ENCODE measurements at regions not wholly inside any gene's neighbourhood (a gene's known extent, or its start where the extent isn't known, plus 50 kb on each side); places are given as distances from the start of the nearest gene placed in this dataset.

- peaks cover 0 to 4% of the 10 kb centered on the region in 2 experiments; a peak in 1 of 4 replicates for H3K36me3 ChIP-seq (ENCODE audit: control insufficient read depth in 1 of 2, insufficient read depth in 2 of 2, low read length in 2 of 2)
- H3K27ac ChIP-seq (ENCODE audit: low read depth, low read length) = peak overlapping the region; percentile 28; the same call in 1 of the 2 replicates
- H3K4me2 ChIP-seq (ENCODE audit: low read length) = no peak overlapping the region
- no peaks in the 10 kb centered on the region; a peak in 1 of 4 replicates for H3K9me3 ChIP-seq (ENCODE audit: control insufficient read depth in 1 of 2, insufficient read depth in 1 of 2, low read depth in 1 of 2, low read length in 2 of 2)
- H3K9me2 ChIP-seq (ENCODE audit: insufficient read depth) = no peaks in the 10 kb centered on the region
- no peaks in the 10 kb centered on the region for H3K27me3 ChIP-seq (ENCODE audit: insufficient read depth, low read length)
- intact Hi-C loops (cut with micrococcal nuclease) = loop anchor here (5.0 kb wide), 1 partner anchor 161 kb away; no protein-coding TSS in a partner anchor
- BruUV-seq (replicated peaks) = no TSS peak
- TF ChIP-seq EZH2 (IDR thresholded peaks at IDR 0.05) (no peak), CBX3 (IDR thresholded peaks at IDR 0.05; ENCODE audit: low read depth) (no peak), YY1 (IDR thresholded peaks at IDR 0.05; ENCODE audit: extremely low read depth, insufficient replicate concordance, low read depth, low read length) (no peak), POLR2AphosphoS5 (IDR thresholded peaks at IDR 0.05; ENCODE audit: low read depth, low read length) (no peak; the same call in 1 of the 2 replicates), SP1 (IDR thresholded peaks at IDR 0.05; ENCODE audit: low read depth) (no peak), ZBTB33 (IDR thresholded peaks at IDR 0.05; ENCODE audit: extremely low read depth, insufficient replicate concordance, low read length) (no peak), SIN3A (IDR thresholded peaks at IDR 0.05; ENCODE audit: low read depth) (no peak), CEBPB (IDR thresholded peaks at IDR 0.05; ENCODE audit: low read depth) (no peak), SRF (IDR thresholded peaks at IDR 0.05; ENCODE audit: low read depth) (no peak), ZNF274 (IDR thresholded peaks at IDR 0.05; ENCODE audit: low read depth, low read length) (no peak), JUND (IDR thresholded peaks at IDR 0.05) (no peak), ELF1 (IDR thresholded peaks at IDR 0.05; ENCODE audit: borderline replicate concordance, low read depth) (no peak), RAD21 (IDR thresholded peaks at IDR 0.05; ENCODE audit: low read depth) (no peak), FOSL1 (IDR thresholded peaks at IDR 0.05; ENCODE audit: low read depth) (no peak), ATF3 (IDR thresholded peaks at IDR 0.05) (no peak), ZFX (IDR thresholded peaks at IDR 0.05) (no peak), POLR2A (IDR thresholded peaks at IDR 0.05; ENCODE audit: borderline replicate concordance, extremely low read depth, insufficient read depth, insufficient read length) (no peak), MAX (IDR thresholded peaks at IDR 0.05) (no peak), EZH2phosphoT487 (IDR thresholded peaks at IDR 0.05; ENCODE audit: borderline replicate concordance) (no peak), REST (IDR thresholded peaks at IDR 0.05; ENCODE audit: low read depth) (no peak)
- no peak overlapping the region for H3K4me3 ChIP-seq (replicated peaks in 1 of 2; ENCODE audit: low read depth in 1 of 2, low read length in 2 of 2)
- no peak overlapping the region for H2AFZ ChIP-seq (ENCODE audit: low read depth, low read length, poor library complexity, severe bottlenecking)
- peaks cover 42 to 74% of the 10 kb centered on the region in 2 experiments for H3K4me1 ChIP-seq (ENCODE audit: control insufficient read depth in 1 of 2, insufficient read depth in 2 of 2, low read length in 2 of 2)
- POLR2A ChIA-PET = interaction anchor here (0.9 to 5.4 kb wide), 2 partner anchors 70 to 78 kb away, joined by 5 to 33 read pairs; no protein-coding TSS in a partner anchor
- DNase-seq (ENCODE audit: low read depth, low spot score) = no peak
- CTCF ChIA-PET = interaction anchor here (1.0 to 1.3 kb wide), 2 partner anchors 10 to 196 kb away, joined by 3 read pairs; no protein-coding TSS in a partner anchor
- ATAC-seq = no peak
- no peaks in the 10 kb centered on the region; the same call in 1 of the 2 replicates for H3K79me2 ChIP-seq (ENCODE audit: insufficient read depth, low read length)
- H3K9ac ChIP-seq (ENCODE audit: low read length) = peak overlapping the region; percentile 29
- H4K20me1 ChIP-seq (ENCODE audit: insufficient read depth) = no peaks in the 10 kb centered on the region
- RAD21 ChIA-PET (ENCODE audit: low non-redundant PET in 1 of 2, low total read pairs in 2 of 2, uncharacterized antibody in 2 of 2, unreplicated experiment in 2 of 2) = interaction anchor here in 1 of 2 experiments (1.0 kb wide), 1 partner anchor 205 kb away, joined by 3 read pairs; no protein-coding TSS in a partner anchor
Observed at GRCh38 chr4:11702886-11703557, 274.3 kb upstream of the HS3ST1 start.
